ENCODE measurements at regions not wholly inside any gene's neighbourhood (a gene's known extent, or its start where the extent isn't known, plus 50 kb on each side); places are given as distances from the start of the nearest gene placed in this dataset.

- Histone ChIP-seq H3K36me3 (no peaks in the 10 kb centered on the region), H3K27me3 (no peaks in the 10 kb centered on the region), H3K4me3 (no peak overlapping the region), H3K9me3 (no peaks in the 10 kb centered on the region)
- DNase-seq, result peak; percentile 1
Observed at GRCh38 chr2:79373358-79374130, 139.3 kb upstream of the CTNNA2 start.

GRCh38 chr2:79370976-79371538, 141.8 kb upstream of the CTNNA2 start:
- Histone ChIP-seq H3K9me3 (no peaks in the 10 kb centered on the region), H3K36me3 (no peaks in the 10 kb centered on the region), H3K27me3 (no peaks in the 10 kb centered on the region), H3K4me3 (no peak overlapping the region)
- DNase-seq, result no peak

GRCh38 chr2:79369127-79369526, 143.7 kb upstream of the CTNNA2 start:
- no peak overlapping the region for H3K4me3 ChIP-seq

GRCh38 chr2:79368116-79368630, 144.7 kb upstream of the CTNNA2 start:
- Histone ChIP-seq H3K27me3 (no peaks in the 10 kb centered on the region), H3K36me3 (no peaks in the 10 kb centered on the region), H3K9me3 (no peaks in the 10 kb centered on the region), H3K4me3 (no peak overlapping the region)
- DNase-seq, result peak; percentile 11

More at GRCh38 chr2:79369127-79369526, 143.7 kb upstream of the CTNNA2 start:
- H3K9me3 ChIP-seq, result no peaks in the 10 kb centered on the region
- no peak for DNase-seq
- no peaks in the 10 kb centered on the region for H3K27me3 ChIP-seq
- H3K36me3 ChIP-seq, result no peaks in the 10 kb centered on the region

- no peak overlapping the region for H3K4me3 ChIP-seq
- peaks cover 2% of the 10 kb centered on the region for H3K9me3 ChIP-seq
- no peaks in the 10 kb centered on the region for H3K27me3 ChIP-seq
- H3K36me3 ChIP-seq, result no peaks in the 10 kb centered on the region
- no peak for DNase-seq
Observed at GRCh38 chr2:79359419-79359818, 153.4 kb upstream of the CTNNA2 start.

- DNase-seq, result no peak
- H3K9me3 ChIP-seq, result peaks cover 4% of the 10 kb centered on the region
- no peaks in the 10 kb centered on the region for H3K27me3 ChIP-seq
- no peak overlapping the region for H3K4me3 ChIP-seq
- H3K36me3 ChIP-seq, result no peaks in the 10 kb centered on the region
Observed at GRCh38 chr2:79355569-79355968, 157.3 kb upstream of the CTNNA2 start.

- H3K36me3 ChIP-seq, result no peaks in the 10 kb centered on the region
- no peaks in the 10 kb centered on the region for H3K9me3 ChIP-seq
- no peak for DNase-seq
- no peaks in the 10 kb centered on the region for H3K27me3 ChIP-seq
- no peak overlapping the region for H3K4me3 ChIP-seq
Observed at GRCh38 chr2:79327460-79327859, 167.9 kb upstream of the REG3A start.

GRCh38 chr2:79320871-79321270, 161.3 kb upstream of the REG3A start:
- H3K9me3 ChIP-seq, result no peaks in the 10 kb centered on the region

GRCh38 chr2:79294994-79295393, 135.4 kb upstream of the REG3A start:
- DNase-seq, result no peak
- H3K9me3 ChIP-seq, result no peaks in the 10 kb centered on the region
- H3K36me3 ChIP-seq, result no peaks in the 10 kb centered on the region
- no peak overlapping the region for H3K4me3 ChIP-seq
- no peaks in the 10 kb centered on the region for H3K27me3 ChIP-seq

More at GRCh38 chr2:79320871-79321270, 161.3 kb upstream of the REG3A start:
- H3K27me3 ChIP-seq, result no peaks in the 10 kb centered on the region
- H3K4me3 ChIP-seq, result no peak overlapping the region
- DNase-seq, result no peak
- no peaks in the 10 kb centered on the region for H3K36me3 ChIP-seq

GRCh38 chr2:79292958-79293315, 133.4 kb upstream of the REG3A start:
- no peak for DNase-seq

GRCh38 chr2:79292239-79292957, 132.8 kb upstream of the REG3A start:
- H3K9me3 ChIP-seq, result no peaks in the 10 kb centered on the region
- no peaks in the 10 kb centered on the region for H3K36me3 ChIP-seq
- H3K27me3 ChIP-seq, result no peaks in the 10 kb centered on the region
- no peak overlapping the region for H3K4me3 ChIP-seq
- DNase-seq, result no peak

More at GRCh38 chr2:79292958-79293315, 133.4 kb upstream of the REG3A start:
- Histone ChIP-seq H3K36me3 (no peaks in the 10 kb centered on the region), H3K9me3 (no peaks in the 10 kb centered on the region), H3K27me3 (no peaks in the 10 kb centered on the region), H3K4me3 (no peak overlapping the region)

- H3K27me3 ChIP-seq, result no peaks in the 10 kb centered on the region
- no peak overlapping the region for H3K4me3 ChIP-seq
- no peaks in the 10 kb centered on the region for H3K36me3 ChIP-seq
- H3K9me3 ChIP-seq, result no peaks in the 10 kb centered on the region
- no peak for DNase-seq
Observed at GRCh38 chr2:79275863-79276262, 116.3 kb upstream of the REG3A start.

- Histone ChIP-seq H3K9me3 (no peaks in the 10 kb centered on the region), H3K4me3 (no peak overlapping the region), H3K36me3 (no peaks in the 10 kb centered on the region), H3K27me3 (no peaks in the 10 kb centered on the region)
- DNase-seq, result no peak
Observed at GRCh38 chr2:79275197-79275596, 115.6 kb upstream of the REG3A start.

GRCh38 chr2:79272616-79273015, 113.1 kb upstream of the REG3A start:
- H3K9me3 ChIP-seq, result no peaks in the 10 kb centered on the region
- no peaks in the 10 kb centered on the region for H3K27me3 ChIP-seq
- H3K4me3 ChIP-seq, result no peak overlapping the region
- DNase-seq, result no peak
- no peaks in the 10 kb centered on the region for H3K36me3 ChIP-seq

GRCh38 chr2:79271456-79271855, 111.9 kb upstream of the REG3A start:
- no peaks in the 10 kb centered on the region for H3K36me3 ChIP-seq
- no peak overlapping the region for H3K4me3 ChIP-seq
- H3K9me3 ChIP-seq, result no peaks in the 10 kb centered on the region
- DNase-seq, result no peak
- H3K27me3 ChIP-seq, result no peaks in the 10 kb centered on the region

- H3K27me3 ChIP-seq, result no peaks in the 10 kb centered on the region
- H3K36me3 ChIP-seq, result no peaks in the 10 kb centered on the region
- DNase-seq, result no peak
- H3K4me3 ChIP-seq, result no peak overlapping the region
- H3K9me3 ChIP-seq, result no peaks in the 10 kb centered on the region
Observed at GRCh38 chr2:79260848-79261247, 101.3 kb upstream of the REG3A start.

GRCh38 chr2:79259959-79260358, 100.4 kb upstream of the REG3A start:
- Histone ChIP-seq H3K4me3 (no peak overlapping the region), H3K36me3 (no peaks in the 10 kb centered on the region), H3K27me3 (no peaks in the 10 kb centered on the region), H3K9me3 (no peaks in the 10 kb centered on the region)
- DNase-seq, result no peak

Measured in MG63 (cell line).